ENCODE measurements at regions not wholly inside any gene's neighbourhood (a gene's known extent, or its start where the extent isn't known, plus 50 kb on each side); places are given as distances from the start of the nearest gene placed in this dataset.

GRCh38 chr21:25375675-25376074 lies 231.6 kb downstream of the MRPL39 start:
- TF ChIP-seq CTCF (IDR thresholded peaks at IDR 0.05) (no peak), POLR2AphosphoS5 (IDR thresholded peaks at IDR 0.05; ENCODE audit: insufficient read depth in 1 of 2, low read depth in 1 of 2) (no peak)

Measured in vagina (tissue), 2 donors.